ENCODE measurements at regions not wholly inside any gene's neighbourhood (a gene's known extent, or its start where the extent isn't known, plus 50 kb on each side); places are given as distances from the start of the nearest gene placed in this dataset.

- TF ChIP-seq CTCF (conservative IDR thresholded peaks at IDR 0.05), result no peak
- Mint-ChIP-seq H3K27me3 (peaks cover 3% of the 10 kb centered on the region), H3K4me3 (no peak overlapping the region), H3K36me3 (no peaks in the 10 kb centered on the region), H3K4me1 (ENCODE audit: unreplicated experiment) (peaks cover 12% of the 10 kb centered on the region), H3K27ac (no peak overlapping the region), H3K9me3 (peaks cover 15% of the 10 kb centered on the region)
- no peak for DNase-seq (ENCODE audit: extremely low spot score, unreplicated experiment)
These were observed 386.1 kb upstream of the NPVF start for GRCh38 chr7:25614415-25614814.

GRCh38 chr7:25615003-25615402, 386.7 kb upstream of the NPVF start:
- Mint-ChIP-seq H3K4me1 (ENCODE audit: unreplicated experiment) (peaks cover 15% of the 10 kb centered on the region), H3K27ac (no peak overlapping the region), H3K9me3 (peaks cover 15% of the 10 kb centered on the region), H3K4me3 (no peak overlapping the region), H3K36me3 (no peaks in the 10 kb centered on the region), H3K27me3 (peaks cover 3% of the 10 kb centered on the region)
- no peak for TF ChIP-seq CTCF (conservative IDR thresholded peaks at IDR 0.05)
- DNase-seq (ENCODE audit: extremely low spot score, unreplicated experiment), result no peak

GRCh38 chr7:25615593-25615992, 387.3 kb upstream of the NPVF start:
- TF ChIP-seq CTCF (conservative IDR thresholded peaks at IDR 0.05), result no peak
- no peak for DNase-seq (ENCODE audit: extremely low spot score, unreplicated experiment)
- H3K27me3 Mint-ChIP-seq, result peaks cover 3% of the 10 kb centered on the region
- peaks cover 15% of the 10 kb centered on the region for H3K9me3 Mint-ChIP-seq
- H3K27ac Mint-ChIP-seq, result no peak overlapping the region
- no peak overlapping the region for H3K4me3 Mint-ChIP-seq
- H3K4me1 Mint-ChIP-seq (ENCODE audit: unreplicated experiment), result peaks cover 19% of the 10 kb centered on the region
- H3K36me3 Mint-ChIP-seq, result no peaks in the 10 kb centered on the region

GRCh38 chr7:25617214-25617613, 388.9 kb upstream of the NPVF start:
- Mint-ChIP-seq H3K4me3 (no peak overlapping the region), H3K9me3 (peaks cover 9% of the 10 kb centered on the region), H3K27me3 (peaks cover 3% of the 10 kb centered on the region), H3K4me1 (ENCODE audit: unreplicated experiment) (peaks cover 20% of the 10 kb centered on the region), H3K27ac (no peak overlapping the region), H3K36me3 (no peaks in the 10 kb centered on the region)
- no peak for TF ChIP-seq CTCF (conservative IDR thresholded peaks at IDR 0.05)
- DNase-seq (ENCODE audit: extremely low spot score, unreplicated experiment), result no peak

- Mint-ChIP-seq H3K4me3 (no peak overlapping the region), H3K27me3 (peaks cover 3% of the 10 kb centered on the region), H3K36me3 (no peaks in the 10 kb centered on the region), H3K27ac (no peak overlapping the region), H3K4me1 (ENCODE audit: unreplicated experiment) (peaks cover 25% of the 10 kb centered on the region), H3K9me3 (peaks cover 7% of the 10 kb centered on the region)
- no peak for DNase-seq (ENCODE audit: extremely low spot score, unreplicated experiment)
- TF ChIP-seq CTCF (conservative IDR thresholded peaks at IDR 0.05), result no peak
These were observed 389.4 kb upstream of the NPVF start for GRCh38 chr7:25617673-25618072.

GRCh38 chr7:25619381-25619780, 391.1 kb upstream of the NPVF start:
- Mint-ChIP-seq H3K27me3 (no peaks in the 10 kb centered on the region), H3K9me3 (no peaks in the 10 kb centered on the region), H3K4me1 (ENCODE audit: unreplicated experiment) (peaks cover 26% of the 10 kb centered on the region), H3K36me3 (no peaks in the 10 kb centered on the region), H3K27ac (no peak overlapping the region), H3K4me3 (no peak overlapping the region)
- TF ChIP-seq CTCF (conservative IDR thresholded peaks at IDR 0.05), result no peak
- DNase-seq (ENCODE audit: extremely low spot score, unreplicated experiment), result no peak
